Sigmoid colon (tissue), 4 donors: ENCODE measurements at regions not wholly inside any gene's neighbourhood (a gene's known extent, or its start where the extent isn't known, plus 50 kb on each side); places are given as distances from the start of the nearest gene placed in this dataset.

ENCODE experiments used
- CTCF ChIP-seq, 4 experiments: fragments of 450-650 bp in 3 of 4; fragments of 200-600 bp in 1 of 4; IDR thresholded peaks; one replicate each; pipeline ENCODE4 v1.5.1; 2016 to 2019; ENCODE audit warnings: antibody characterized with exemption in 4 of 4, mild to moderate bottlenecking in 3 of 4, moderate library complexity in 2 of 4
- EP300 ChIP-seq, 4 donors: sonication (generic); formaldehyde crosslinking; IDR thresholded peaks; one replicate each; pipeline ENCODE4 v1.6.1; 2017; ENCODE audit warnings: antibody characterized with exemption in 4 of 4
- POLR2A ChIP-seq, 2 donors: fragments of 450-650 bp; IDR thresholded peaks; one replicate each; pipeline ENCODE4 v1.6.1; 2016; ENCODE audit warnings: antibody characterized with exemption in 2 of 2, mild to moderate bottlenecking in 2 of 2, moderate library complexity in 2 of 2
- POLR2AphosphoS5 ChIP-seq, 4 donors: sonication (generic); formaldehyde crosslinking; IDR thresholded peaks; one replicate each; pipeline ENCODE4 v1.6.1; 2017; ENCODE audit warnings: antibody characterized with exemption in 4 of 4

- no peak for TF ChIP-seq CTCF (IDR thresholded peaks at IDR 0.05)
- TF ChIP-seq EP300 (IDR thresholded peaks at IDR 0.05): no peak
- no peak for TF ChIP-seq POLR2A (IDR thresholded peaks at IDR 0.05)
- TF ChIP-seq POLR2AphosphoS5 (IDR thresholded peaks at IDR 0.05): no peak
Measured at GRCh38 chr5:161036296-161036695, 184.3 kb upstream of the ATP10B start.
